ENCODE measurements at regions not wholly inside any gene's neighbourhood (a gene's known extent, or its start where the extent isn't known, plus 50 kb on each side); places are given as distances from the start of the nearest gene placed in this dataset.

GRCh38 chr17:73731733-73732132 is 87.5 kb upstream of the SDK2 start (continued):
- no peak for TF ChIP-seq POU5F1 (IDR thresholded peaks at IDR 0.05; ENCODE audit: low read depth, low read length)
- TF ChIP-seq, protein P1, sequence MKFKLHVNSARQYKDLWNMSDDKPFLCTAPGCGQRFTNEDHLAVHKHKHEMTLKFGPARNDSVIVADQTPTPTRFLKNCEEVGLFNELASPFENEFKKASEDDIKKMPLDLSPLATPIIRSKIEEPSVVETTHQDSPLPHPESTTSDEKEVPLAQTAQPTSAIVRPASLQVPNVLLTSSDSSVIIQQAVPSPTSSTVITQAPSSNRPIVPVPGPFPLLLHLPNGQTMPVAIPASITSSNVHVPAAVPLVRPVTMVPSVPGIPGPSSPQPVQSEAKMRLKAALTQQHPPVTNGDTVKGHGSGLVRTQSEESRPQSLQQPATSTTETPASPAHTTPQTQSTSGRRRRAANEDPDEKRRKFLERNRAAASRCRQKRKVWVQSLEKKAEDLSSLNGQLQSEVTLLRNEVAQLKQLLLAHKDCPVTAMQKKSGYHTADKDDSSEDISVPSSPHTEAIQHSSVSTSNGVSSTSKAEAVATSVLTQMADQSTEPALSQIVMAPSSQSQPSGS (IDR thresholded peaks at IDR 0.05; ENCODE audit: low read length), result no peak
- no peak for TF ChIP-seq JUND (IDR thresholded peaks at IDR 0.05; ENCODE audit: low read length)
- TF ChIP-seq EGR1 (IDR thresholded peaks at IDR 0.05; ENCODE audit: borderline replicate concordance, low read depth, low read length), result no peak
